ENCODE measurements at regions not wholly inside any gene's neighbourhood (a gene's known extent, or its start where the extent isn't known, plus 50 kb on each side); places are given as distances from the start of the nearest gene placed in this dataset.

DNA sequence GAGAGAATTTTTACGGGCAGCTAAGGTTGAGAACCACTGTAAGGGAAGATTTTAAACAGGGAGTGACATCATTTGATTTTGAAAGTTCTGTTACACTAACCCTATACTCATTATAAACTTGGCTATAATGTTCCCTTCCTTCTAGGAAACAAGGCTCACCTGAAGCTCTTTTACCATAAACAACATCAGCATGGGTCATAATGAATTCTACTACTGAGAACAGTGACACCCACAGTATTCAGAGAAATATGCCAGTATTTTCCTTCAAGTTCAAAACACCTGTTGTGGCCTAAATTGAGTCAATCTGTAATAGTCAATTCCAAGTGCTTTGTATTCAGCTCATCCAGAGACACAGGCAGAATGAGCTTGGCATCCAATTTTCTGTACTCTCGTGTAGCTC, 175.3 kb upstream of the STT3B start:
- no peak for DNase-seq

DNA sequence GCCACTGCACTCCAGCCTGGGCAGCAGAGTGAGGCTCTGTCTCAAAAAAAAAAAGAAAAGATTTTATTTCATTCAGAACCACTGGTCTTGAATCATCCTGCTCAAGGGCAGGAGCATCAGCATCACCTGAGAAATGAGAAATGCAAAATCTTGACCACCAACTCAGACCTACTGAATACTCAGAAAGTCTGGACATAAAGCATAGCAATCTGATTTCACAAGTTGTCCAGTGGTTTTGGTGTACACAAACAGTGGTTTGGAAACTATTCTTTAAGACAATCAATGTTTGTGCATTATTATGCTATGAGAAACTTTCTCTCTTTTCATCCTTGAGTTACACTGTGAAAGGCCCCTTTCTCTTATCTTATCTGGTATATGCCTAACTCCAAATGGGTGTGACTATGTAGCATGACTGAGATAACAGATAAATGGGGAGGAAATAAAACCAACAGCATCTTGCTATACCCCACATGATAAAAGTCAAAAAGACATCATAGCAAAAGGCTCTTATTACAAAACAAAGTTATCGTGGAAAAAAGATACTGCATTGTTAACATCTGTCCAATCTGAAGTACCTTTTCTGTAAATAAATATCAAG, 174.2 kb upstream of the STT3B start:
- no peak for DNase-seq

GRCh38 chr3:31361371-31362273, 171.1 kb upstream of the STT3B start:
- DNase-seq: no peak

DNA sequence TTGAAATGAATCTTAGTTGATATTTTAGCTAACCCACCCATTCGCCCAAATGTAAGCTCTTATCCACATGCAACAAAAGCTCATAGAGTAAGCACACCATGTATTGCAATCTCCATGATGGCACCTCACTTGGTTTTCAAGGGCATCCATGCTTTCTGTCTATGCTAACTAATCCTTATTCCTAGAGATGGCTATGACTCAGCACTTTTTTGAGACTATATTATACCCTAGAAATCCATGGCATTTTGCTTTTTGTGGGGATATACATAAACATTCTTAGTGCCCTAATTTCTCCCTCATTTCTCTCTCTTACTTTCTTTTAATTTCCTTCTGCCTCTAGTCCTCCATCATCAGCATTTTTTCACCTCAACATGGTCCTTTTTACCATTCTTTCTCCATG, 168.5 kb upstream of the STT3B start:
- no peak for DNase-seq

DNA sequence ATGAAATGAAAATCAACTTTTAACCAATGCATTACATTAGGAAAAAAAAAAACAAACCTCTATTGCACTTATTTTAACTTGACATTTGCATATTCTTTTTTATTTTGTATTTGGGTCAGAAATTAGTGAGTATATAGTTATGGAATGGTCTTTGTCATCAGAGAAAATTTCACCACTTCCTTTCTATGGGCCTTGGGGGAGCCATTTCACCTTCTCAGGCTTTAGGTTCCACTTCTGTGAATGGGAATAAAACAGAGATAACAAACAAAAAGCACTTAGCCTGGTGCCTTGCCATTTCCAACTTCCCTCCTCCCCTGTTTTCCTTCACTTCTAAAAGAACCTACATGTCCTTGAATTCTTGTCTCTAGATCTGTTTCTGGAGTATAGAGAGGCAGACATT, 168.0 kb upstream of the STT3B start:
- no peak for DNase-seq

GRCh38 chr3:31367518-31367917, 165.2 kb upstream of the STT3B start:
- DNase-seq: no peak

DNA sequence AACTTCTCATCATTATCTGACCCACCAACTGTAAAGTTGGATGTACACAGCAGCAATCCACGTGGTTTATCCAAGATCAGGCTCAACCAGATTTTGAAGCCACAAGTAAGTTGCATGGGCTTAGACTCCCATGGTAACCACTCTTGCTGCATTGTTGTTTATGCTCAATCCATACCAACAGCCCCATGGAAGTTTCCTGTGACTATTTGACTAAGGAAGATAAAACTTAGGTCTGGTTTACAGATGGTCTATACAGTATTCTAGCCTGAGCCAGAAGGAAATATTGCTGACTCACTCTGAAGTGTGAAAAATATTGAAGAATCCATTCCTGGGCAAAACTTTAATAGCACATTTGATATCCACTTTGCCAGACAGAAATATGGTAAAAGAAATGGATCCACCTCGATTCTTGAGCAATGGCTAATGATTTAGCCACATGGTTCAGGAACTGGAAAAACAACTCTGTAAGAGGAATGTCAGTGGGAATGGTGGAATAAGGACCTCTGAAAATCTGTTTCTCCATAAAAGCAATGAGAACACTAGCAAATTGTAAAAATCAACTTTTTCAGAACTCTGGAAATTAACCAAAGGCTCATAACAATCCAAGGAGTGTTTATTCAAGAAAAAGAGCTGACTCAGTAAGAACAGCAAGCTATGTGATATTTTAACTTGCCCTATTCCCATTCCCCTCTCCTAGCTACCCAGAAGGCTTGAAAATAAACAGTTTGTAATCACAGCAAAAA, 162.9 kb upstream of the STT3B start:
- DNase-seq: no peak

DNA sequence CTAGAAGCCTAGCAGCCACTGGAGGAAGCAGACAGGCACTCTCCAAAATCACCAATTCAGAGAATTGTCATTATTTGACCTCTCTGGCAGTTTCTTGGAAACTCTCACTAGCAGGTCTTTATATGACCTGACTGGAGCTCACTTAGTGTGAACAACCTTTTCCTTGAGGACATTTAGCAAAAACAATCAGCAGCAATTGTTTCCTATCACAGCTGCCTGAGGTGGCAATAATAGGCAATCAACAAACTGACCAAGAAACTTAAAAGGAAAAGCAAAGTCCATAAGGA, 162.4 kb upstream of the STT3B start:
- DNase-seq: no peak

- no peak for DNase-seq
These were observed 162.0 kb upstream of the STT3B start for GRCh38 chr3:31370681-31371080.

GRCh38 chr3:31371484-31372177, 161.1 kb upstream of the STT3B start:
- DNase-seq: no peak

GRCh38 chr3:31373681-31374080, 159.0 kb upstream of the STT3B start:
- DNase-seq: no peak

- peak; percentile 56 for DNase-seq
These were observed 155.6 kb upstream of the STT3B start for GRCh38 chr3:31377045-31377642.

GRCh38 chr3:31378231-31378630, 154.5 kb upstream of the STT3B start:
- no peak for DNase-seq

DNA sequence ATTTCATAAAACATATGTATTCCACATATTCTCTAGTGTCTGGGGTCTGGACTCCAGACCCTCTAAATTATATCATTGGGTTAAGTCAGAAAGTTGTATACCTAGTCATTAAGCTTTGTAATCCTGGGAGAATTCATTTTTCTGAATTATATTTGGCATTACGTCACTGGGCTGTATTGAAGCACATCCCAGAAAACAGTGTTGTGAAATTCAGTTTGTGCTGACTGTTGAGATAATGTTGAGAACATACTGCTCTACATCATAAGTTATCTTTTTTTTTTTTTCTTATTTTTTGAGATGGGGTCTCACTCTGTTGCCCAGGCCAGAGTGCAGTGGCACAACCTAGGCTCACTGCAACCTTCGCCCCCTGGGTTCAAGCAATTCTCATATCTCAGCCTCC, 153.1 kb upstream of the STT3B start:
- DNase-seq: no peak

GRCh38 chr3:31382856-31383255, 149.9 kb upstream of the STT3B start:
- no peak for DNase-seq

- no peak for DNase-seq
These were observed 148.6 kb upstream of the STT3B start for GRCh38 chr3:31384117-31384516.

DNA sequence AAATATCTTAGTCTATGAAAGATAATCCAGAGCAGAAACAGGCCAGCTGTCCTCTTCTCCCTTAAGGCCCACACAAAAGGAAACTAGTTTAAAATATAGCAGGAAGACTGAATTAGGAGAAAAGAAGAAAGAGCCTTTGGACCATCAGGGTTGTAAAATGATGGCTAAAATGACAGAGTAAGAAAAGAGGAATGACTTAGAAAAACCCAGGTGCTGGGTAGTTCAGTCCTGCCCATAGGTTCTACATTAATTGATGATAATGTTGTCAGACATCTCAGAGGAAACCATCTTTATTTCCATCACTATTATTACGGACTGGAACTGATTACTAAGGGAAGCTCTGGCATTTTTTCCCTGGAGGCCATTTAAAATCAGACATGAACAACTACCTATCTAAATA, 142.8 kb upstream of the STT3B start:
- DNase-seq: no peak

- DNase-seq: no peak
These were observed 142.3 kb upstream of the STT3B start for GRCh38 chr3:31390466-31390865.

- no peak for DNase-seq
These were observed 141.6 kb upstream of the STT3B start for GRCh38 chr3:31391150-31391549.

GRCh38 chr3:31392568-31392967, 140.2 kb upstream of the STT3B start:
- DNase-seq: no peak

- DNase-seq: no peak
These were observed 133.5 kb upstream of the STT3B start for GRCh38 chr3:31399271-31399670.

DNA sequence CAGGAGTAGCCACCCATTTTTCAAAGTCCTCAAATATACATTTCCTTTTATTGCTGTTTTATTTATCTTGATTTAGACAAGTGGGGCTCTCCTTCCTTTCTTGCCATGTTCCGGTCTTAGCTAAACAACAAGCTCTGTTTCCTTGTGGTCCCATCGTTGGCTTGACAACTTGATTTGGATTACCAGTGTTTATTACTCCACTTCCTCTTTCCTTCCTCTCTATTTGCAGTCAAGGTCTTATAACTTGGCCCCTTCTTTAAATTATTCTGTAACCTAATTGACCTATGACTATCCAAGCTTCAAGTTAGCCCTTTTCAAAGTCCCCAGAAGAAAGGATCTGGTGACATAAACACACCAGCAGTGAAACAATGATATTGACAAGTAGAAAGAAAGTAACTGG, 130.6 kb upstream of the STT3B start:
- no peak for DNase-seq

DNA sequence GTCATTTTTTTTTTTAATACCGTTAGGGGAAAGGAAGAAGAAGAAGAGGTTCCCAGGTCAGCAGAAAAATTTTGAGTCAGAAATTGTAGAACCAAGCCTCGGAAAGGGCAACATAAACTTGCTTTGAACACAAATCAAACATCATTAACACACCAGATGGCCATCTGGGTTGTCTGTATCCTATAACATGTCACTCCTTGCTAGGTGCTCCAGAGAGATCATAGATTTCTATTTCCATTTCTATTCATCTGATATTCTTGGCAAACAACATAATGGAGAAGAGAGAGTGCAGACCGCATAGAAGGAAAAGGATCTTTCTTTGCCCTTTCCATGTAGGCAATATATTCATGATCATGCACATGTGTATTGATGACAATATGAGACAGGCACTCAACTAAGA, 129.5 kb upstream of the STT3B start:
- no peak for DNase-seq

Data from NCI-H510A (cell line).